Esophagus muscularis mucosa (tissue), 4 donors: ENCODE measurements at regions not wholly inside any gene's neighbourhood (a gene's known extent, or its start where the extent isn't known, plus 50 kb on each side); places are given as distances from the start of the nearest gene placed in this dataset.
A peak's percentile ranks its signal among the peaks of the same experiment; 100 is the strongest.

ENCODE experiments used
- DNase-seq: peaks from one replicate; pipeline ENCODE4 v3.0.0-alpha.2; 2017; ENCODE audit errors: extremely low spot score
- H3K27ac ChIP-seq, 4 donors: fragments of 200-600 bp; sonication (generic); replicated peaks in 1 of 4; 1 replicate in 3 of 4; 2 replicates in 1 of 4; pipeline ENCODE4 v1.5.1; 2016 to 2019; ENCODE audit warnings: mild to moderate bottlenecking in 1 of 4
- H3K27me3 ChIP-seq, 4 donors: fragments of 200-600 bp; sonication (generic); one replicate each; pipeline versions ENCODE4 v1.5.1 to v1.6.0; 2016 to 2019
- H3K36me3 ChIP-seq, 4 donors: fragments of 200-600 bp; sonication (generic); one replicate each; pipeline ENCODE4 v1.5.1; 2016 to 2019
- H3K4me1 ChIP-seq, 4 donors: fragments of 200-600 bp; sonication (generic); one replicate each; pipeline ENCODE4 v1.5.1; 2016 to 2019
- H3K4me3 ChIP-seq, 4 donors: fragments of 200-600 bp; sonication (generic); 1 replicate in 2 of 4; 2 replicates in 2 of 4; pipeline ENCODE4 v1.5.1; 2016 to 2019; ENCODE audit warnings: mild to moderate bottlenecking in 4 of 4, moderate library complexity in 1 of 4
- H3K9me3 ChIP-seq, 4 donors: fragments of 200-600 bp; sonication (generic); 1 replicate in 3 of 4; 2 replicates in 1 of 4; pipeline ENCODE4 v1.5.1; 2016 to 2019
- CTCF ChIP-seq, 3 experiments: fragments of 200-600 bp in 2 of 3; fragments of 450-650 bp in 1 of 3; sonication (generic) in 2 of 3; IDR thresholded peaks; one replicate each; pipeline ENCODE4 v1.5.1; 2017 to 2019; ENCODE audit warnings: antibody characterized with exemption in 3 of 3, mild to moderate bottlenecking in 2 of 3, moderate library complexity in 1 of 3
- EP300 ChIP-seq: sonication (generic); formaldehyde crosslinking; IDR thresholded peaks from one replicate; pipeline ENCODE4 v1.6.1; 2017; ENCODE audit warnings: antibody characterized with exemption
- POLR2A ChIP-seq: fragments of 450-650 bp; IDR thresholded peaks from one replicate; pipeline ENCODE4 v1.6.1; 2017; ENCODE audit warnings: antibody characterized with exemption, moderate library complexity, mild to moderate bottlenecking, low read depth
- POLR2AphosphoS5 ChIP-seq, 2 donors: sonication (generic); formaldehyde crosslinking; IDR thresholded peaks; one replicate each; pipeline ENCODE4 v1.6.1; 2017; ENCODE audit warnings: antibody characterized with exemption in 2 of 2
- WGBS: methylation state at CpG from one replicate; pipeline ENCODE4 v1.1.5; 2018; 5-methylcytosine and 5-hydroxymethylcytosine counted together
- intact Hi-C: fragments of 100-400 bp; cut with DNase I; formaldehyde crosslinking; loops from one replicate; pipeline ENCODE4 v1.15.1; 2023

- no peaks in the 10 kb centered on the region for H3K9me3 ChIP-seq
- 88% methylated on average over 16 of the region's 16 CpGs for WGBS
- H3K4me1 ChIP-seq, result peaks cover 9 to 30% (median 20%) of the 10 kb centered on the region in 4 donors
- TF ChIP-seq CTCF (IDR thresholded peaks at IDR 0.05), result no peak
- no peak for TF ChIP-seq POLR2A
- no peak for TF ChIP-seq POLR2AphosphoS5 (IDR thresholded peaks at IDR 0.05)
- TF ChIP-seq EP300, result no peak
- H3K4me3 ChIP-seq, result peak overlapping the region in 1 of 4 donors; percentile 21
- DNase-seq, result no peak
- no peak overlapping the region for H3K27ac ChIP-seq
- intact Hi-C loops, result no loop called here
- H3K36me3 ChIP-seq, result no peaks in the 10 kb centered on the region
- H3K27me3 ChIP-seq, result no peaks in the 10 kb centered on the region
These were observed 75.0 kb upstream of the MBNL1 start for GRCh38 chr3:152193673-152194267.

DNA sequence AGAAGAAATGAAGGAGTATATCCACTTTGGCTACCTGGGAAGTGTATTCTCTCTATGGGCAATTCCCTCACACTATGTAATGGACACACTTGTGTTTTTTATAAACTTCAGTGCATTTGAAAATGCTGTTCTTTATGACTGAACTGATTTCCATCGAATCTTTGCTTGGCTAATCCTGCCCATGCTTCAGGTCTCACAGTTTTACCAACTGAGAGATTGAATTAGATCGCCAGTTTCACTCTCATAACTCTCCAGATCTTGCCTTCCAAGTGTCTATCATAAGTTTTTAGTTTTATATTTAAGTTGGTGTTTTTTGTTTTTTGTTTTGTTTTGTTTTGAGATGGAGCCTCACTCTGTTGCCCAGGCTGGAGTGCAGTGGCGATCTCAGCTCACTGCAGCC, 73.5 kb upstream of the MBNL1 start:
- H3K4me3 ChIP-seq, result no peak overlapping the region
- intact Hi-C loops, result no loop called here
- H3K27ac ChIP-seq, result peak overlapping the region in 1 of 4 donors; percentile 2
- TF ChIP-seq EP300 (no peak), POLR2A (no peak), CTCF (IDR thresholded peaks at IDR 0.05) (no peak), POLR2AphosphoS5 (IDR thresholded peaks at IDR 0.05) (no peak)
- H3K9me3 ChIP-seq, result no peaks in the 10 kb centered on the region
- H3K36me3 ChIP-seq, result no peaks in the 10 kb centered on the region
- peaks cover 13 to 44% (median 34%) of the 10 kb centered on the region in 4 donors for H3K4me1 ChIP-seq
- no peak for DNase-seq
- no peaks in the 10 kb centered on the region for H3K27me3 ChIP-seq
- 99% methylated on average over 3 of the region's 3 CpGs for WGBS

- Histone ChIP-seq H3K4me1 (peaks cover 16 to 57% (median 46%) of the 10 kb centered on the region in 4 donors), H3K4me3 (peak overlapping the region; percentile 0 to 26 (median 21)), H3K27ac (peak overlapping the region; percentile 82 to 84 (median 84)), H3K9me3 (no peaks in the 10 kb centered on the region), H3K36me3 (no peaks in the 10 kb centered on the region), H3K27me3 (no peaks in the 10 kb centered on the region)
- 31% methylated on average over 2 of the region's 2 CpGs for WGBS
- DNase-seq, result no peak
- intact Hi-C loops, result no loop called here
- TF ChIP-seq POLR2AphosphoS5 (IDR thresholded peaks at IDR 0.05) (no peak), CTCF (IDR thresholded peaks at IDR 0.05) (no peak), EP300 (no peak), POLR2A (no peak)
These were observed 71.9 kb upstream of the MBNL1 start for GRCh38 chr3:152196782-152197181.

GRCh38 chr3:152197451-152197850, 71.3 kb upstream of the MBNL1 start:
- intact Hi-C loops, result no loop called here
- Histone ChIP-seq H3K9me3 (no peaks in the 10 kb centered on the region), H3K36me3 (no peaks in the 10 kb centered on the region), H3K27ac (peak overlapping the region; percentile 82 to 84 (median 84)), H3K4me3 (peak overlapping the region; percentile 0 to 26 (median 21)), H3K4me1 (peaks cover 16 to 64% (median 51%) of the 10 kb centered on the region in 4 donors), H3K27me3 (no peaks in the 10 kb centered on the region)
- DNase-seq, result no peak
- WGBS, result 50% methylated on average over 3 of the region's 3 CpGs
- TF ChIP-seq CTCF (IDR thresholded peaks at IDR 0.05) (no peak), POLR2AphosphoS5 (IDR thresholded peaks at IDR 0.05) (peak in 1 of 2 donors; percentile 14)

DNA sequence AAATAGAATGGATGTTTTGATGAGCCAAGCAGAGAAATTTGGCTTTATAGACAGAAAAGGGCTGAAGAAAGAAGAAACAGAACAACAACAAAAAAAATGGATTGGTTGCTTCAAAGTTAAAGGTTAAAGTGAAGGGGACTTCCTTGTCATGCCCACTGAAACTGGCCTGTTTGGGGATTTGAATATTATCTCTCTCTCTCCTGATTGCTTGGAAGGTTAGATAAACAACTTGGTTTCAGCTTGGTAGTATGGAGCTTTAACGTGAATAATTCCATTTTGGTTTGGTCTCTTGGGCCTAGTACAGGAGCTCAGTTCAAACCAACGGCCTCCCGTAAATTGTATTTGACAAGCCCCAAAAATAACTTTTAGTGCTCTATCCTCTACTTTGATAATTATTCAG, 70.8 kb upstream of the MBNL1 start:
- intact Hi-C loops, result no loop called here
- H3K4me3 ChIP-seq, result no peak overlapping the region
- H3K4me1 ChIP-seq, result peaks cover 17 to 69% (median 56%) of the 10 kb centered on the region in 4 donors
- no peaks in the 10 kb centered on the region for H3K9me3 ChIP-seq
- DNase-seq, result no peak
- H3K27me3 ChIP-seq, result no peaks in the 10 kb centered on the region
- H3K36me3 ChIP-seq, result no peaks in the 10 kb centered on the region
- peak overlapping the region; percentile 82 to 84 (median 84) for H3K27ac ChIP-seq
- TF ChIP-seq POLR2AphosphoS5 (IDR thresholded peaks at IDR 0.05) (no peak), CTCF (IDR thresholded peaks at IDR 0.05) (no peak), POLR2A (no peak), EP300 (no peak)
- 48% methylated on average over 3 of the region's 3 CpGs for WGBS
